H1 (cell line): ENCODE measurements at regions not wholly inside any gene's neighbourhood (a gene's known extent, or its start where the extent isn't known, plus 50 kb on each side); places are given as distances from the start of the nearest gene placed in this dataset.

Experiments used
- CTCF ChIA-PET: fragments of 300-600 bp; sonication (Branson Sonifier 250); formaldehyde crosslinking; loops from one replicate; lab custom pipeline; 2021; ENCODE audit not compliant: partially characterized antibody; lab: Charles Lee
- POLR2A ChIA-PET: fragments of 300-600 bp; sonication (Branson Sonifier 250); formaldehyde crosslinking; loops from one replicate; lab custom pipeline; 2021; ENCODE audit warnings: inconsistent platforms; ENCODE audit not compliant: partially characterized antibody; lab: Charles Lee
- DNase-seq, 2 experiments: peaks; one replicate each; pipeline versions ENCODE4 v3.0.0 to v3.0.0-alpha.2; 2010 to 2022; ENCODE audit warnings: low spot score in 2 of 2, low read depth in 1 of 2, mixed read lengths in 1 of 2
- FAIRE-seq: peaks from 2 replicates; lab custom pipeline; 2011; peaks lifted over from hg19 to GRCh38; lab: Jason Lieb, UNC
- H2AFZ ChIP-seq: 2 replicates; pipeline ENCODE4 v1.8.1; 2012; ENCODE audit warnings: low read length, inconsistent platforms
- H2AK5ac ChIP-seq: 2 replicates; pipeline ENCODE4 v1.6.1; 2013; ENCODE audit warnings: low read depth, low read length
- H2BK120ac ChIP-seq: replicated peaks from 2 replicates; pipeline ENCODE3; 2013; ENCODE audit warnings: low read depth, low read length, inconsistent platforms
- H2BK12ac ChIP-seq: 2 replicates; pipeline ENCODE4 v1.6.1; 2013; ENCODE audit warnings: low read depth, low read length
- H2BK15ac ChIP-seq: 2 replicates; pipeline ENCODE4 v1.6.1; 2013; ENCODE audit warnings: low read length
- H2BK20ac ChIP-seq: 2 replicates; pipeline ENCODE4 v1.6.1; 2013; ENCODE audit warnings: low read length
- H2BK5ac ChIP-seq: 2 replicates; pipeline ENCODE4 v1.6.1; 2013; ENCODE audit warnings: low read depth, low read length
- H3K14ac ChIP-seq: 2 replicates; pipeline ENCODE4 v1.6.1; 2013; ENCODE audit warnings: inconsistent platforms; ENCODE audit not compliant: insufficient read length
- H3K18ac ChIP-seq: 2 replicates; pipeline ENCODE4 v1.6.1; 2013; ENCODE audit warnings: low read length; ENCODE audit errors: extremely low read depth
- H3K23ac ChIP-seq: 2 replicates; pipeline ENCODE4 v1.6.1; 2013; ENCODE audit warnings: inconsistent platforms; ENCODE audit not compliant: insufficient read length
- H3K23me2 ChIP-seq: 2 replicates; pipeline ENCODE4 v1.6.1; 2013; ENCODE audit warnings: low read depth, low read length
- H3K27ac ChIP-seq: 2 replicates; pipeline ENCODE4 v1.6.1; 2011; ENCODE audit warnings: low read depth, low read length, inconsistent platforms
- H3K27me3 ChIP-seq, 4 experiments: replicated peaks in 1 of 4; 1 replicate in 1 of 4; 2 replicates in 3 of 4; pipeline versions ENCODE4 v1.6.1 to v1.8.1; 2011 to 2013; ENCODE audit warnings: low read length in 3 of 4, mild to moderate bottlenecking in 3 of 4, inconsistent platforms in 2 of 4, mixed read lengths in 2 of 4, moderate library complexity in 1 of 4; ENCODE audit not compliant: control insufficient read depth in 3 of 4, insufficient read depth in 3 of 4; ENCODE audit errors: extremely low read depth in 1 of 4
- H3K36me3 ChIP-seq, 4 experiments: 2 replicates each; pipeline versions ENCODE4 v1.6.1 to v1.8.1; 2011 to 2013; ENCODE audit warnings: mild to moderate bottlenecking in 4 of 4, low read length in 3 of 4, moderate library complexity in 2 of 4, control low read depth in 1 of 4, inconsistent platforms in 1 of 4; ENCODE audit not compliant: insufficient read depth in 4 of 4, control insufficient read depth in 2 of 4
- H3K4ac ChIP-seq: replicated peaks from 2 replicates; pipeline ENCODE3; 2013; ENCODE audit warnings: low read length, low read depth, mixed read lengths, inconsistent platforms; ENCODE audit not compliant: insufficient read length
- H3K4me1 ChIP-seq, 4 experiments: replicated peaks in 1 of 4; 1 replicate in 1 of 4; 2 replicates in 3 of 4; pipeline versions ENCODE4 v1.6.1 to v1.8.1; 2011 to 2013; ENCODE audit warnings: low read length in 3 of 4, inconsistent platforms in 2 of 4, mixed read lengths in 1 of 4; ENCODE audit not compliant: insufficient read depth in 4 of 4, control insufficient read depth in 3 of 4
- H3K4me2 ChIP-seq, 2 experiments: 2 replicates each; pipeline versions ENCODE4 v1.6.1 to v1.8.1; 2011 to 2013; ENCODE audit warnings: low read depth in 2 of 2, low read length in 2 of 2, control low read depth in 1 of 2, inconsistent platforms in 1 of 2, mild to moderate bottlenecking in 1 of 2; ENCODE audit not compliant: insufficient read depth in 1 of 2
- H3K4me3 ChIP-seq, 4 experiments: fragments of 200-600, 300-600 bp in 1 of 4; sonication (generic), shearing (Covaris generic), sonication (Bioruptor Twin) in 1 of 4; 2 replicates each; pipeline versions ENCODE4 v1.5.1 to v1.8.1; 2011 to 2016; ENCODE audit warnings: low read length in 4 of 4, low read depth in 3 of 4, control low read depth in 2 of 4, inconsistent platforms in 2 of 4, mild to moderate bottlenecking in 2 of 4, mixed read lengths in 1 of 4, moderate library complexity in 1 of 4; ENCODE audit not compliant: insufficient read depth in 2 of 4; ENCODE audit errors: extremely low read depth in 1 of 4
- H3K56ac ChIP-seq: replicated peaks from 2 replicates; pipeline ENCODE3; 2013; ENCODE audit warnings: low read depth, mild to moderate bottlenecking, mixed read lengths, low read length, inconsistent platforms; ENCODE audit not compliant: insufficient read length
- H3K79me1 ChIP-seq: 2 replicates; pipeline ENCODE4 v1.6.1; 2013; ENCODE audit warnings: low read depth, low read length, control low read depth
- H3K79me2 ChIP-seq, 2 experiments: 2 replicates each; pipeline versions ENCODE4 v1.6.1 to v1.8.1; 2012 to 2013; ENCODE audit warnings: low read length in 2 of 2, mild to moderate bottlenecking in 2 of 2, inconsistent platforms in 1 of 2; ENCODE audit not compliant: insufficient read depth in 2 of 2, control insufficient read depth in 1 of 2
- H3K9ac ChIP-seq, 4 experiments: replicated peaks in 1 of 4; 1 replicate in 1 of 4; 2 replicates in 3 of 4; pipeline versions ENCODE4 v1.6.1 to v1.8.1; 2011 to 2013; ENCODE audit warnings: low read depth in 3 of 4, low read length in 3 of 4, control low read depth in 2 of 4, mild to moderate bottlenecking in 2 of 4, moderate library complexity in 2 of 4, inconsistent platforms in 1 of 4; ENCODE audit errors: extremely low read depth in 1 of 4
- H3K9me3 ChIP-seq, 2 experiments: 2 replicates each; pipeline versions ENCODE4 v1.6.1 to v1.8.1; 2012 to 2013; ENCODE audit warnings: mild to moderate bottlenecking in 2 of 2, moderate library complexity in 2 of 2, control low read depth in 1 of 2, inconsistent platforms in 1 of 2, low read depth in 1 of 2, low read length in 1 of 2, mixed read lengths in 1 of 2; ENCODE audit not compliant: insufficient read depth in 2 of 2
- H4K20me1 ChIP-seq, 2 experiments: replicated peaks in 1 of 2; 2 replicates each; pipeline versions ENCODE3 to v1.8.1; 2011 to 2013; ENCODE audit warnings: inconsistent platforms in 2 of 2, low read length in 2 of 2, mild to moderate bottlenecking in 1 of 2; ENCODE audit not compliant: insufficient read depth in 2 of 2, control insufficient read depth in 1 of 2
- H4K5ac ChIP-seq: 2 replicates; pipeline ENCODE4 v1.6.1; 2013; ENCODE audit warnings: low read length, low read depth, mixed read lengths, inconsistent platforms; ENCODE audit not compliant: insufficient read length
- H4K8ac ChIP-seq: 2 replicates; pipeline ENCODE4 v1.8.0; 2013; ENCODE audit warnings: mild to moderate bottlenecking, moderate library complexity, low read length, inconsistent platforms; ENCODE audit not compliant: insufficient read depth; ENCODE audit errors: extremely low read depth
- H4K91ac ChIP-seq: replicated peaks from 2 replicates; pipeline ENCODE3; 2013; ENCODE audit warnings: low read length, mixed read lengths, inconsistent platforms; ENCODE audit not compliant: insufficient read length
- CHD1 ChIP-seq: IDR thresholded peaks from 2 replicates; pipeline ENCODE4 v1.6.1; 2012; ENCODE audit warnings: low read depth, low read length, improper control_type of control experiment
- CHD2 ChIP-seq: IDR thresholded peaks from 2 replicates; pipeline ENCODE4 v1.6.1; 2012; ENCODE audit warnings: low read length, improper control_type of control experiment
- JUND ChIP-seq: IDR thresholded peaks from 2 replicates; pipeline ENCODE4 v1.6.1; 2011; ENCODE audit warnings: mild to moderate bottlenecking, improper control_type of control experiment, low read length
- NANOG ChIP-seq: IDR thresholded peaks from 2 replicates; pipeline ENCODE4 v1.6.1; 2011; ENCODE audit warnings: low read length, low read depth, mild to moderate bottlenecking, inconsistent platforms; ENCODE audit not compliant: insufficient read depth, poor library complexity, severe bottlenecking
- RBBP5 ChIP-seq: IDR thresholded peaks from 2 replicates; pipeline ENCODE4 v1.7.1; 2012; ENCODE audit warnings: low read depth, mild to moderate bottlenecking, inconsistent platforms, low read length, moderate library complexity, borderline replicate concordance
- whole genome bisulfite sequencing, 2 experiments: shearing (Covaris generic) in 1 of 2; methylation state at CpG; one replicate each; pipeline versions ENCODE4 v1.1.6 to v1.1.7; 2013 to 2015; ENCODE audit warnings: low lambda C conversion rate in 2 of 2, mixed read lengths in 2 of 2, inconsistent platforms in 1 of 2, low coverage in 1 of 2, missing lambda C conversion rate in 1 of 2; ENCODE audit not compliant: insufficient replicate concordance in 2 of 2, insufficient coverage in 1 of 2, insufficient read length in 1 of 2; ENCODE audit errors: extremely low coverage in 1 of 2, missing lambda C conversion rate in 1 of 2; 5-methylcytosine and 5-hydroxymethylcytosine counted together

GRCh38 chr15:62691008-62691407 lies 351.5 kb upstream of the TPM1 start:
- Histone ChIP-seq H3K36me3 (peaks cover 0 to 4% (median 0%) of the 10 kb centered on the region in 4 experiments; a peak in 2 of 8 replicates), H3K27ac (no peak overlapping the region), H3K4me1 (no peaks in the 10 kb centered on the region), H3K23me2 (no peaks in the 10 kb centered on the region), H3K18ac (no peak overlapping the region), H2BK12ac (no peak overlapping the region), H2BK120ac (no peak overlapping the region), H3K4me3 (no peak overlapping the region), H3K9me3 (peaks cover 0 to 3% of the 10 kb centered on the region in 2 experiments; a peak in 1 of 4 replicates), H3K4me2 (no peak overlapping the region), H2BK5ac (no peak overlapping the region), H3K79me2 (no peaks in the 10 kb centered on the region), H2AK5ac (no peak overlapping the region), H3K27me3 (no peaks in the 10 kb centered on the region), H3K79me1 (no peaks in the 10 kb centered on the region), H4K8ac (no peak overlapping the region), H4K5ac (no peak overlapping the region), H2AFZ (no peak overlapping the region), H4K20me1 (no peaks in the 10 kb centered on the region), H2BK20ac (no peak overlapping the region), H3K14ac (no peak overlapping the region), H3K56ac (no peak overlapping the region), H3K9ac (no peak overlapping the region), H3K4ac (no peak overlapping the region), H2BK15ac (no peak overlapping the region), H4K91ac (no peak overlapping the region), H3K23ac (no peak overlapping the region)
- DNase-seq (no peak), FAIRE-seq (no peak)
- 86% methylated on average over 1 of the region's 2 CpGs; no CpG with 5 or more reads in 1 of the 2 experiments for WGBS, 2 experiments
- ChIA-PET CTCF (no interaction called here), POLR2A (no interaction called here)
- TF ChIP-seq JUND (no peak), CHD2 (no peak), NANOG (no peak), RBBP5 (no peak), CHD1 (no peak)
